ENCODE measurements at regions not wholly inside any gene's neighbourhood (a gene's known extent, or its start where the extent isn't known, plus 50 kb on each side); places are given as distances from the start of the nearest gene placed in this dataset.

DNA sequence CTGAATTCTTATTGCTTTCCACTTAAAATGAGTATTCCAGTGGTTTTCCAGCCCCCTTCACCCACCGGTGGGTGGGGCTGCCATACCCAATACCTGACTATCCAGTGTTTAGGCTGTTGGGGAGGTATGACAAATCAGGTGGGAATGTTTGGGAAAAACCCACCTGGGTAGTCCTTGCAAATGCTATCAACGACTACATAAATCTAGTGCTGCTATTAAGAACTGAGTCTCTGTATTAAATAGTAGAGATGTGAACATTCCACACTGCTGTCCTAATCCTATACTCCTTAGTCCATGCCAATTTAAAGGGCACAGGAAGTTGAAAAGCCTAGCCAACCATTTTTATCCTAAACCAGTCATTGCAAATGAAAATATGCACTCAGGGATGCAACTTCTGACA lies 126.6 kb downstream of the AXIN2 start:
- TF ChIP-seq, protein P1, sequence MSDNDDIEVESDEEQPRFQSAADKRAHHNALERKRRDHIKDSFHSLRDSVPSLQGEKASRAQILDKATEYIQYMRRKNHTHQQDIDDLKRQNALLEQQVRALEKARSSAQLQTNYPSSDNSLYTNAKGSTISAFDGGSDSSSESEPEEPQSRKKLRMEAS (IDR thresholded peaks at IDR 0.05; ENCODE audit: low read depth, low read length): no peak
- TF ChIP-seq, protein P2, sequence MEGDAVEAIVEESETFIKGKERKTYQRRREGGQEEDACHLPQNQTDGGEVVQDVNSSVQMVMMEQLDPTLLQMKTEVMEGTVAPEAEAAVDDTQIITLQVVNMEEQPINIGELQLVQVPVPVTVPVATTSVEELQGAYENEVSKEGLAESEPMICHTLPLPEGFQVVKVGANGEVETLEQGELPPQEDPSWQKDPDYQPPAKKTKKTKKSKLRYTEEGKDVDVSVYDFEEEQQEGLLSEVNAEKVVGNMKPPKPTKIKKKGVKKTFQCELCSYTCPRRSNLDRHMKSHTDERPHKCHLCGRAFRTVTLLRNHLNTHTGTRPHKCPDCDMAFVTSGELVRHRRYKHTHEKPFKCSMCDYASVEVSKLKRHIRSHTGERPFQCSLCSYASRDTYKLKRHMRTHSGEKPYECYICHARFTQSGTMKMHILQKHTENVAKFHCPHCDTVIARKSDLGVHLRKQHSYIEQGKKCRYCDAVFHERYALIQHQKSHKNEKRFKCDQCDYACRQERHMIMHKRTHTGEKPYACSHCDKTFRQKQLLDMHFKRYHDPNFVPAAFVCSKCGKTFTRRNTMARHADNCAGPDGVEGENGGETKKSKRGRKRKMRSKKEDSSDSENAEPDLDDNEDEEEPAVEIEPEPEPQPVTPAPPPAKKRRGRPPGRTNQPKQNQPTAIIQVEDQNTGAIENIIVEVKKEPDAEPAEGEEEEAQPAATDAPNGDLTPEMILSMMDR (IDR thresholded peaks at IDR 0.05; ENCODE audit: low read depth, low read length): no peak
- no peak for TF ChIP-seq MYC (IDR thresholded peaks at IDR 0.05; ENCODE audit: low read depth, low read length)
- TF ChIP-seq POLR2A (IDR thresholded peaks at IDR 0.05; ENCODE audit: extremely low read depth, insufficient read length): no peak
- H3K4me3 ChIP-seq (ENCODE audit: low read depth, low read length): no peak overlapping the region
- DNase-seq (ENCODE audit: low read depth): no peak

DNA sequence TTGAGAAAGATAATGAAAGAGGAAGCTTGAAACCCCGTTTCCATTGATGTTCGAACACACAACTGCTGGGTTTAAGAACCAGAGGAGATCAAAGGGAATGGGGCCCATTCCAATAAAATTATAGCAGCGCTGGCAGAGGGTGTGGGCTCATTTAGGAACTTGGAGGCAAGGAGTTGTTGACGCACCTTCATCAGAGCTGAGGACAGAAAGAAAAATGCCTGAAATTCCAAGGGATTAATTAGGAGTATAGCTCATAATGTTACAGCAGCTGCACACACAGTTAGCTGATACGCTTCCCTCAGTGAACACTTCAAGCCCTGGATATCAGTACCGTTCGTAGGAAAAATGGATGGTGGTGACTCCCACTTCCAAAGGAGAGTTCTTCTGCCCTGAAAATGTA lies 127.2 kb downstream of the AXIN2 start:
- DNase-seq (ENCODE audit: low read depth): no peak
- H3K4me3 ChIP-seq (ENCODE audit: low read depth, low read length): no peak overlapping the region
- TF ChIP-seq MYC (IDR thresholded peaks at IDR 0.05; ENCODE audit: low read depth, low read length) (no peak), POLR2A (IDR thresholded peaks at IDR 0.05; ENCODE audit: extremely low read depth, insufficient read length) (no peak)
- TF ChIP-seq, protein P2 (IDR thresholded peaks at IDR 0.05; ENCODE audit: low read depth, low read length): no peak
- TF ChIP-seq, protein P1 (IDR thresholded peaks at IDR 0.05; ENCODE audit: low read depth, low read length): no peak

DNA sequence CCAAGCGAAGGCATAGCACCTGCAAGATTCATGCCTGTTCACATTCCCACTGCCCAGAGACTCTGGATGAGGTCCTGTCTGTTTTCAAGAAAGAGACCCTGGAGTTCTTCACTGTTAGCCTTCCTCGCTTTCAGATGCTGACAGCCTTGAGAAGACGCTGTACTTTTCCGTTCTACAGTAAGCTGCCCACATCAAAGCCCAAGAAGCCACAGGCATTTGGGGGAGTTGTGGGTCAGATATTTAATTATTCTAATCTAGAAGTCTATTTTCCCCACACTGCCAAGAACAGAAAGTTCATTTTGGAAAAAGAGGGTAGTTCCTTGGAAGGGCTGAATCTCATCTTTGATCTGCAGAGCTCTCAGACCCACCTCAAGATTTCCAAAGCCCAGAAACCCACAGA lies 127.9 kb downstream of the AXIN2 start:
- DNase-seq (ENCODE audit: low read depth): no peak
- H3K4me3 ChIP-seq (ENCODE audit: low read depth, low read length): no peak overlapping the region
- TF ChIP-seq, protein P2 (IDR thresholded peaks at IDR 0.05; ENCODE audit: low read depth, low read length): no peak

DNA sequence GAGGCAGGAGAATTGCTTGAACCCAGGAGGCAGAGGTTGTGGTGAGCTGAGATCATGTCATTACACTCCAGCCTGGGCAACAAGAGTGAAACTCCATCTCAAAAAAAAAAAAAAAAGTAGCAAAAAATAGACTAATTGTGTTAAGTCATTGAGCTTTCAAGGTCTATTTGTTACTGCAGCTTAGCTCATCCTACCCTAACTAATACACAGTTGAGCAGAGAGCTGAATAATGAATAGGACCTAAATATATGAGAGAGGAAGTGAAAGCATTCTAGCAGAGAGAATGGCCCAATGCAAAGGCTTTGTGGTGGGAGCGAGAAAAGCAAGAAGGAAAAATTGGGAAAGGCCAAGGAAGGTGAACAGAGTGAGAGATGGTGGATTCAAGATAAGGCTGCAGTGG lies 128.3 kb downstream of the AXIN2 start:
- DNase-seq (ENCODE audit: low read depth): no peak
- no peak overlapping the region for H3K4me3 ChIP-seq (ENCODE audit: low read depth, low read length)
- TF ChIP-seq POLR2A (IDR thresholded peaks at IDR 0.05; ENCODE audit: extremely low read depth, insufficient read length): no peak
- no peak for TF ChIP-seq MYC (IDR thresholded peaks at IDR 0.05; ENCODE audit: low read depth, low read length)
- TF ChIP-seq, protein P1 (IDR thresholded peaks at IDR 0.05; ENCODE audit: low read depth, low read length): no peak

DNA sequence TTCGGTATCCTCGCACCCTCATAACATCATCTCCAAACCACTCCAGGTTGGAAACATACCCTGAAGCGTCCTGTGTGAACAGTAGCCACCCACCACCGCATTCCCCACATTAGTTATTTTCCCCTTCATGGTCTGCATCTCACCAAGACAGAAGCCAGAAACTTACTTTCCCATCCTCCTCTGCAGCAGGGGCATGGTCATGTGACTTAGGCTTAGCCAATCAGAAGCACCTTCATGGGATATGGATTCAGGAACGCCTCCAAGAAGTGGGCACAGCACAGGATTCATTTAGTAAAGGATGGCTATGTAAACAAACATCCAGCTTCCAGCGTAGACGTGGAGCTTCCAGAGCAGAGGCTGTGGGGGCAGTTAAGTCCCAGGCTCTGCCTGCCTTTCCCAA lies 130.3 kb downstream of the AXIN2 start:
- no peak overlapping the region for H3K4me3 ChIP-seq (ENCODE audit: low read depth, low read length)
- DNase-seq (ENCODE audit: low read depth): no peak
- TF ChIP-seq, protein P2 (IDR thresholded peaks at IDR 0.05; ENCODE audit: low read depth, low read length): no peak
- TF ChIP-seq MYC (IDR thresholded peaks at IDR 0.05; ENCODE audit: low read depth, low read length): no peak
- TF ChIP-seq POLR2A (IDR thresholded peaks at IDR 0.05; ENCODE audit: extremely low read depth, insufficient read length): no peak
- TF ChIP-seq, protein P1 (IDR thresholded peaks at IDR 0.05; ENCODE audit: low read depth, low read length): no peak

DNA sequence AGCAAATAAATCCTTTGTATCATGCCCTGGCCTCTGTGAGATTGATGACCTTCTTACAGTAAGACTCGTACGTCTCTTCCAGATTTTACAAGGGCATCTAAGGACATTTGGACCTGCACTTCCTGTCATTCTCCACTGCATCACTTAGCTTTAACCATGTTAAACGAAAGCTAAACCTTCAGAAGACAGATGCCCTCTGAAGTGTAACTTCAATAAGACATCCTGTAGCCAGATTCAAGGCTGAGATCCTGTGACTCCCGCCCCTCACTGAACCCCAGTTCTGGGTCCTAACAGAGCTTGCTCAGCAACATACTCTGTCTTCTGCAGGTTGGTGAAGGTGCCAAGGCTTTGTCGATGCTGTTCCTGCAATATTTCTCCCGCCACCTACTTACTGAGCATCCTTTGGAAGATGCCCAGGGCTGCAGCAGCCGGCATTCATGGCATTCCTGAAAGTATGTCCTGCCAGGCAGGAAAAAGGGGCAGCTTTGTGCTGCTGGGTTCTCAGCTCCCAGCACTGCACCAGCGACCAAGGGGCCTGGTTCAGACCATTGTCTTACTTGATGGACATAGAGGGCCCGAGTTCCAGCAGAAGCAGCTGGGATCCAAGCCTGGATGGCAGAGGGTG lies 131.1 kb downstream of the AXIN2 start:
- DNase-seq (ENCODE audit: low read depth): no peak
- TF ChIP-seq MYC (IDR thresholded peaks at IDR 0.05; ENCODE audit: low read depth, low read length): no peak
- TF ChIP-seq, protein P1 (IDR thresholded peaks at IDR 0.05; ENCODE audit: low read depth, low read length): no peak
- no peak for TF ChIP-seq POLR2A (IDR thresholded peaks at IDR 0.05; ENCODE audit: extremely low read depth, insufficient read length)
- TF ChIP-seq, protein P2 (IDR thresholded peaks at IDR 0.05; ENCODE audit: low read depth, low read length): no peak
- H3K4me3 ChIP-seq (ENCODE audit: low read depth, low read length): no peak overlapping the region

All from NB4 (cell line).